Endothelial cell of umbilical vein (primary cell): ENCODE measurements at regions not wholly inside any gene's neighbourhood (a gene's known extent, or its start where the extent isn't known, plus 50 kb on each side); places are given as distances from the start of the nearest gene placed in this dataset.

Experiments
- BruUV-seq: library from RNA; stranded (reverse); fragments of 400-500 nt; replicated peaks from 2 replicates; lab custom pipeline; 2021; lab: Mats Ljungman, UMichigan
- CTCF ChIA-PET: fragments of 300-600, 350-600 bp; sonication (Branson Sonifier 250); formaldehyde crosslinking; loops from one replicate; lab custom pipeline; 2021; ENCODE audit warnings: antibody characterized with exemption, inconsistent platforms; lab: Charles Lee
- POLR2A ChIA-PET: fragments of 300-600, 350-600 bp; sonication (Branson Sonifier 250); formaldehyde crosslinking; loops from one replicate; lab custom pipeline; 2021; ENCODE audit warnings: antibody characterized with exemption, inconsistent platforms; lab: Charles Lee
- DNase-seq: peaks from one replicate; pipeline ENCODE4 v3.0.0-alpha.2; 2011; ENCODE audit warnings: low read depth, low spot score
- FAIRE-seq: peaks from 2 replicates; lab custom pipeline; 2011; peaks lifted over from hg19 to GRCh38; lab: Jason Lieb, UNC
- H2AFZ ChIP-seq: 2 replicates; pipeline ENCODE4 v1.6.0; 2012; ENCODE audit warnings: low read depth, low read length, control low read depth, inconsistent platforms
- H3K27ac ChIP-seq: 2 replicates; pipeline ENCODE4 v1.5.1; 2011; ENCODE audit warnings: low read depth, mild to moderate bottlenecking, control low read depth, low read length, moderate library complexity; ENCODE audit not compliant: insufficient read depth
- H3K27me3 ChIP-seq, 2 experiments: 2 replicates each; pipeline versions ENCODE4 v1.6.0 to v1.6.1; 2011; ENCODE audit warnings: low read length in 2 of 2, mixed read lengths in 1 of 2; ENCODE audit not compliant: control insufficient read depth in 2 of 2, insufficient read depth in 2 of 2
- H3K36me3 ChIP-seq, 2 experiments: 2 replicates in 1 of 2; 3 replicates in 1 of 2; pipeline ENCODE4 v1.5.1; 2011; ENCODE audit warnings: low read length in 2 of 2, mild to moderate bottlenecking in 1 of 2, moderate library complexity in 1 of 2; ENCODE audit not compliant: control insufficient read depth in 2 of 2, insufficient read depth in 2 of 2; ENCODE audit errors: extremely low read depth in 1 of 2
- H3K4me1 ChIP-seq: 3 replicates; pipeline ENCODE4 v1.5.1; 2011; ENCODE audit warnings: mild to moderate bottlenecking, low read length; ENCODE audit not compliant: control insufficient read depth, insufficient read depth; ENCODE audit errors: extremely low read depth
- H3K4me2 ChIP-seq: 2 replicates; pipeline ENCODE4 v1.6.1; 2011; ENCODE audit warnings: low read length, control low read depth, mixed read lengths; ENCODE audit not compliant: insufficient read depth
- H3K4me3 ChIP-seq, 3 experiments: fragments of 200-600 bp in 1 of 3; sonication (generic), shearing (Covaris generic) in 1 of 3; replicated peaks in 1 of 3; 2 replicates each; pipeline ENCODE4 v1.5.1; 2011 to 2016; ENCODE audit warnings: control low read depth in 3 of 3, low read length in 3 of 3, mild to moderate bottlenecking in 2 of 3, inconsistent platforms in 1 of 3, low read depth in 1 of 3, moderate library complexity in 1 of 3; ENCODE audit not compliant: insufficient read depth in 1 of 3
- H3K79me2 ChIP-seq: 2 replicates; pipeline ENCODE4 v1.6.0; 2012; ENCODE audit warnings: low read length, inconsistent platforms; ENCODE audit not compliant: control insufficient read depth, insufficient read depth
- H3K9ac ChIP-seq: replicated peaks from 2 replicates; pipeline ENCODE3; 2011; ENCODE audit warnings: low read length, control low read depth; ENCODE audit not compliant: insufficient read depth; ENCODE audit errors: extremely low read depth
- H3K9me1 ChIP-seq: replicated peaks from 3 replicates; pipeline ENCODE4 v1.6.0; 2011; ENCODE audit warnings: mild to moderate bottlenecking, low read length; ENCODE audit not compliant: control insufficient read depth, insufficient read depth; ENCODE audit errors: extremely low read depth
- H3K9me3 ChIP-seq: replicated peaks from 2 replicates; pipeline ENCODE4 v1.5.1; 2012; ENCODE audit warnings: low read length, inconsistent platforms; ENCODE audit not compliant: control insufficient read depth, insufficient read depth
- H4K20me1 ChIP-seq: replicated peaks from 2 replicates; pipeline ENCODE3; 2011; ENCODE audit warnings: mild to moderate bottlenecking, low read length; ENCODE audit not compliant: control insufficient read depth, insufficient read depth; ENCODE audit errors: extremely low read depth
- CTCF ChIP-seq, 2 donors: IDR thresholded peaks; 1 replicate in 1 of 2; 2 replicates in 1 of 2; pipeline ENCODE4 v1.5.1; 2011; ENCODE audit warnings: low read length in 2 of 2, mild to moderate bottlenecking in 2 of 2, moderate library complexity in 2 of 2, control low read depth in 1 of 2, inconsistent platforms in 1 of 2, low read depth in 1 of 2; ENCODE audit not compliant: insufficient read depth in 1 of 2; ENCODE audit errors: extremely low read depth in 1 of 2
- EZH2 ChIP-seq: IDR thresholded peaks from 2 replicates; pipeline ENCODE4 v1.6.1; 2012; ENCODE audit warnings: borderline replicate concordance, low read depth, mild to moderate bottlenecking, moderate library complexity, low read length, inconsistent platforms; ENCODE audit not compliant: severe bottlenecking
- FOS ChIP-seq: IDR thresholded peaks from 2 replicates; pipeline ENCODE4 v1.6.1; 2011; ENCODE audit warnings: mild to moderate bottlenecking, low read length, moderate library complexity, borderline replicate concordance; ENCODE audit not compliant: insufficient read depth
- GATA2 ChIP-seq: IDR thresholded peaks from 2 replicates; pipeline ENCODE4 v1.7.0; 2011; ENCODE audit warnings: low read depth, mild to moderate bottlenecking, moderate library complexity, mixed read lengths, low read length; ENCODE audit not compliant: insufficient read length, insufficient read depth
- JUN ChIP-seq: IDR thresholded peaks from 2 replicates; pipeline ENCODE4 v1.6.1; 2011; ENCODE audit warnings: borderline replicate concordance, low read depth; ENCODE audit not compliant: insufficient read length, insufficient read depth
- MAX ChIP-seq: IDR thresholded peaks from 2 replicates; pipeline ENCODE4 v1.6.1; 2011; ENCODE audit not compliant: insufficient read depth, insufficient read length
- MYC ChIP-seq: IDR thresholded peaks from one replicate; pipeline ENCODE4 v1.6.1; 2011; ENCODE audit warnings: mild to moderate bottlenecking, low read depth, low read length
- POLR2A ChIP-seq: IDR thresholded peaks from 2 replicates; pipeline ENCODE4 v1.6.1; 2012; ENCODE audit warnings: low read depth, mild to moderate bottlenecking, control low read depth, low read length
- POLR2AphosphoS5 ChIP-seq: IDR thresholded peaks from 2 replicates; pipeline ENCODE4 v1.6.1; 2012; ENCODE audit warnings: low read depth, mild to moderate bottlenecking, control low read depth, low read length, moderate library complexity; ENCODE audit not compliant: insufficient read depth
- dilution Hi-C: fragments of 300-500 bp; cut with MboI; formaldehyde crosslinking; loops from one replicate; pipeline ENCODE4 v1.15.0; 2019; ENCODE audit warnings: low sequenced_read_pairs; ENCODE audit not compliant: extremely low pct_ligation_motif_present
- intact Hi-C: fragments of 100-400 bp; cut with micrococcal nuclease; formaldehyde crosslinking; loops from one replicate; pipeline ENCODE4 v1.10.0; 2022

GRCh38 chr10:61283481-61284221 is 169.5 kb downstream of the TMEM26 start:
- Histone ChIP-seq H3K4me2 (peak overlapping the region; percentile 86), H4K20me1 (no peaks in the 10 kb centered on the region), H3K4me3 (no peak overlapping the region), H3K4me1 (peaks cover 12% of the 10 kb centered on the region), H3K79me2 (no peaks in the 10 kb centered on the region), H3K27me3 (no peaks in the 10 kb centered on the region), H3K27ac (no peak overlapping the region), H3K9ac (no peak overlapping the region), H3K9me3 (no peaks in the 10 kb centered on the region), H3K9me1 (no peaks in the 10 kb centered on the region), H3K36me3 (no peaks in the 10 kb centered on the region), H2AFZ (no peak overlapping the region)
- DNase-seq (no peak), FAIRE-seq (no peak)
- dilution Hi-C loops = no loop called here
- no peak for TF ChIP-seq EZH2
- TF ChIP-seq POLR2AphosphoS5 = no peak
- no peak for TF ChIP-seq FOS
- TF ChIP-seq MAX = no peak
- no peak for TF ChIP-seq JUN
- TF ChIP-seq GATA2 = no peak
- no peak for TF ChIP-seq POLR2A
- no peak for TF ChIP-seq CTCF (IDR thresholded peaks at IDR 0.05; ENCODE audit: extremely low read depth in 1 of 2, insufficient read depth in 1 of 2, low read depth in 1 of 2, low read length in 2 of 2)
- TF ChIP-seq MYC = no peak
- no TSS peak for BruUV-seq
- CTCF ChIA-PET = interaction anchor here (0.6 to 2.9 kb wide), 20 partner anchors 8 to 839 kb away, joined by 3 to 20 read pairs (median 4); no protein-coding TSS in a partner anchor
- intact Hi-C loops = loop anchor here (1.0 to 10.0 kb wide), 8 partner anchors 143 to 836 kb away; no protein-coding TSS in a partner anchor
- POLR2A ChIA-PET = no interaction called here
